Kidney (tissue), 13 donors: ENCODE measurements at regions not wholly inside any gene's neighbourhood (a gene's known extent, or its start where the extent isn't known, plus 50 kb on each side); places are given as distances from the start of the nearest gene placed in this dataset.
"Not testable (repeated sequence)": the region's sequence is repeated elsewhere in the genome, so short reads cannot be mapped to it uniquely, and the experiment has no call there.

Source experiments
- DNase-seq, 5 donors: peaks; one replicate each; pipeline ENCODE4 v3.0.0-alpha.2; 2013 to 2020
- FAIRE-seq: peaks from 2 replicates; lab custom pipeline; 2012; peaks lifted over from hg19 to GRCh38; lab: Jason Lieb, UNC
- H3K27ac ChIP-seq, 2 donors: one replicate each; pipeline ENCODE4 v1.7.0; 2013; ENCODE audit warnings: low read depth in 2 of 2, low read length in 2 of 2, inconsistent platforms in 1 of 2
- H3K27me3 ChIP-seq: one replicate; pipeline ENCODE4 v1.7.1; 2013; ENCODE audit warnings: low read length, inconsistent platforms; ENCODE audit not compliant: control insufficient read depth, insufficient read depth
- H3K36me3 ChIP-seq, 3 donors: one replicate each; pipeline versions ENCODE4 v1.7.0 to v1.7.1; 2013; ENCODE audit warnings: low read length in 3 of 3, control low read depth in 1 of 3, inconsistent platforms in 1 of 3; ENCODE audit not compliant: insufficient read depth in 3 of 3, control insufficient read depth in 2 of 3
- H3K4me1 ChIP-seq, 3 donors: one replicate each; pipeline versions ENCODE4 v1.7.0 to v1.7.1; 2013; ENCODE audit warnings: low read length in 3 of 3, inconsistent platforms in 1 of 3, low read depth in 1 of 3; ENCODE audit not compliant: control insufficient read depth in 2 of 3, insufficient read depth in 2 of 3
- H3K4me3 ChIP-seq, 3 donors: one replicate each; pipeline versions ENCODE4 v1.7.0 to v1.8.1; 2013; ENCODE audit warnings: low read length in 3 of 3, control low read depth in 1 of 3, inconsistent platforms in 1 of 3
- H3K9ac ChIP-seq, 3 donors: one replicate each; pipeline versions ENCODE4 v1.7.0 to v1.7.1; 2013; ENCODE audit warnings: low read length in 3 of 3, control low read depth in 1 of 3, inconsistent platforms in 1 of 3
- H3K9me3 ChIP-seq, 3 donors: one replicate each; pipeline versions ENCODE4 v1.7.0 to v1.7.1; 2013; ENCODE audit warnings: low read length in 3 of 3, control low read depth in 1 of 3, inconsistent platforms in 1 of 3; ENCODE audit not compliant: control insufficient read depth in 2 of 3, insufficient read depth in 1 of 3
- intact Hi-C: fragments of 100-400 bp; cut with DNase I; formaldehyde crosslinking; loops from one replicate; pipeline ENCODE4 v1.11.1; 2022
- TF ChIP-seq, protein P1 (sequence below): IDR thresholded peaks from 3 replicates; pipeline ENCODE4 v1.5.1; 2012; ENCODE audit warnings: mild to moderate bottlenecking, moderate library complexity, borderline replicate concordance; ENCODE audit not compliant: insufficient read depth; ENCODE audit errors: extremely low read depth
- donor health status: control.
- donor health status: control.
- donor health status: control.
- donor health status: control.
- donor health status: control.
- donor health status: DM: yes; HTN: yes; CAD: no.
- donor health status: Normal renal cell carcinoma (clear cell type).

DNA sequence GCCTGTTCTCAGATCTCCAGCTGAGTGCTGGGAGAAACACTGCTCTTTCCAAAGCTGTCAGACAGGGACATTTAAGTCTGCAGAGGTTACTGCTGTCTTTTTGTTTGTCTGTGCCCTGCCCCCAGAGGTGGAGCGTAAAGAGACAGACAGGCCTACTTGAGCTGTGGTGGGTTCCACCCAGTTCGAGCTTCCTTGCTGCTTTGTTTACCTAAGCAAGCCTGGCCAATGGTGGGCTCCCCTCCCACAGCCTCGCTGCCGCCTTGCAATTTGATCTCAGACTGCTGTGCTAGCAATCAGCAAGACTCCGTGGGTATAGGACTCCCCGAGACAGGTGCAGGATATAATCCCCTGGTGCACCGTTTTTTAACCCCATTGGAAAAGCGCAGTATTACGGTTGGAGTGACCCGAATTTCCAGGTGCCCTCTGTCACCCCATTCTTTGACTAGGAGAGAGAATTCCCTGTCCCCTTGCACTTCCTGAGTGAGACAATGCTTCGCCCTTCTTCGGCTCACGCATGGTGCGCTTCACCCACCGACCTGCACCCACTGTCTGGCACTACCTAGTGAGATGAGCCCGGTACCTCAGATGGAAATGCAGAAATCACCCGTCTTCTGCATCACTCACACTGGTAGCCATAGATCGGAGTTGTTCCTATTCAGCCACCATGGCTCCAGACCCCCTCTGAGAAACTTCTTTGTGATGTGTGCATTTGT, 650.3 kb upstream of the ALG10B start:
- intact Hi-C loops = no loop called here
- Histone ChIP-seq H3K4me3 (no peak overlapping the region), H3K9me3 (no peaks in the 10 kb centered on the region), H3K36me3 (no peaks in the 10 kb centered on the region), H3K27me3 (no peaks in the 10 kb centered on the region), H3K4me1 (no peaks in the 10 kb centered on the region), H3K9ac (no peak overlapping the region), H3K27ac (no peak overlapping the region)
- DNase-seq = peak in 2 of 5 donors; percentile 4 to 21
- TF ChIP-seq, protein P1, sequence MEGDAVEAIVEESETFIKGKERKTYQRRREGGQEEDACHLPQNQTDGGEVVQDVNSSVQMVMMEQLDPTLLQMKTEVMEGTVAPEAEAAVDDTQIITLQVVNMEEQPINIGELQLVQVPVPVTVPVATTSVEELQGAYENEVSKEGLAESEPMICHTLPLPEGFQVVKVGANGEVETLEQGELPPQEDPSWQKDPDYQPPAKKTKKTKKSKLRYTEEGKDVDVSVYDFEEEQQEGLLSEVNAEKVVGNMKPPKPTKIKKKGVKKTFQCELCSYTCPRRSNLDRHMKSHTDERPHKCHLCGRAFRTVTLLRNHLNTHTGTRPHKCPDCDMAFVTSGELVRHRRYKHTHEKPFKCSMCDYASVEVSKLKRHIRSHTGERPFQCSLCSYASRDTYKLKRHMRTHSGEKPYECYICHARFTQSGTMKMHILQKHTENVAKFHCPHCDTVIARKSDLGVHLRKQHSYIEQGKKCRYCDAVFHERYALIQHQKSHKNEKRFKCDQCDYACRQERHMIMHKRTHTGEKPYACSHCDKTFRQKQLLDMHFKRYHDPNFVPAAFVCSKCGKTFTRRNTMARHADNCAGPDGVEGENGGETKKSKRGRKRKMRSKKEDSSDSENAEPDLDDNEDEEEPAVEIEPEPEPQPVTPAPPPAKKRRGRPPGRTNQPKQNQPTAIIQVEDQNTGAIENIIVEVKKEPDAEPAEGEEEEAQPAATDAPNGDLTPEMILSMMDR = no peak
- no peak for FAIRE-seq

DNA sequence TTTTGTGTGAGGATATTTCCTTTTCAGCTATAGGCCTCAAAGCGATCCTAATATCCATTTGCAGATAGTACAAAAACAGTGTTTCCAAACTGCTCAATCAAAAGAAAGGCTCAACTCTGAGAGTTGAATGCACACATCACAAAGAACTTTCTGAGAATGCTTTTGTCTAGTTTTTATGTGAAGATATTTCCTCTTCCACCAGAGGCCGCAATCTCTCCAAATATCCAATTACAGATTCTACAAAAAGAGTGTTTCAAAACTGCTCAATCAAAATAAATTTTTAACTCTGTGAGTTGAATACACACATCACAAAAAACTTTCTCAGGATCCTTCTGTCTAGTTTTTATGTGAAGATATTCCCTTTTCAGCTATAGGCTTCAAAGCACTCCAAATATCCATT, 648.0 kb upstream of the ALG10B start:
- H3K4me3 ChIP-seq, intact Hi-C loops, H3K9ac ChIP-seq, H3K27me3 ChIP-seq, H3K27ac ChIP-seq, H3K4me1 ChIP-seq, H3K36me3 ChIP-seq, DNase-seq, H3K9me3 ChIP-seq, FAIRE-seq: not testable (repeated sequence)

DNA sequence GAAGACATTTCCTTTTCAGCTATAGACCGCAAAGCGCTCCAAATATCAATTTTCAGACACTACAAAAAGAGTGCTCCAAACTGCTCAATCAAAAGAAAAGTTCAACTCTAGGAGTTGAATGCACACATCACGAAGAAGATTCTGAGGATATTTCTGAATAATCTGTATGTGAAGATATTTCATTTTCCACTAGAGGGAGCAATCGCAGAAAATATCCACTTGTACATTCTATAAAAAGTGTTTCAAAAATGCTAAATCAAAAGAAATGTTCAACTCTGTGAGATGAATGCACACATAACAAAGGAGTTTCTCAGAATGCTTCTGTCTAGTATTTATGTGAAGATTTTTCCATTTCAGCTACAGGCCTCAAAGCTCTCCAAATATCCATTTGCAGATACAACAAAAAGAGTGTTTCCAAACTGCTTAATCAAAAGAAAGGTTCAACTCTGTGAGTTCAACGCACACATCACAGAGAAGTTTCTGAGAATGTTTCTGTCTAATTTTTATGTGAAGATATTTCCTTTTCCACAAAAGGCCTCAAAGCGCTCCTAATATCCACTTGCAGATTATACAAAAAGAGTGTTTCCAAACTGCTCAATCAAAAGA, 643.8 kb upstream of the ALG10B start:
- DNase-seq (no peak), FAIRE-seq (no peak)
- Histone ChIP-seq H3K36me3 (no peaks in the 10 kb centered on the region), H3K9ac (no peak overlapping the region), H3K4me3 (no peak overlapping the region), H3K9me3 (no peaks in the 10 kb centered on the region), H3K27ac (no peak overlapping the region), H3K27me3 (no peaks in the 10 kb centered on the region), H3K4me1 (no peaks in the 10 kb centered on the region)
- TF ChIP-seq, protein P1 = peak; percentile 13
- intact Hi-C loops = no loop called here

DNA sequence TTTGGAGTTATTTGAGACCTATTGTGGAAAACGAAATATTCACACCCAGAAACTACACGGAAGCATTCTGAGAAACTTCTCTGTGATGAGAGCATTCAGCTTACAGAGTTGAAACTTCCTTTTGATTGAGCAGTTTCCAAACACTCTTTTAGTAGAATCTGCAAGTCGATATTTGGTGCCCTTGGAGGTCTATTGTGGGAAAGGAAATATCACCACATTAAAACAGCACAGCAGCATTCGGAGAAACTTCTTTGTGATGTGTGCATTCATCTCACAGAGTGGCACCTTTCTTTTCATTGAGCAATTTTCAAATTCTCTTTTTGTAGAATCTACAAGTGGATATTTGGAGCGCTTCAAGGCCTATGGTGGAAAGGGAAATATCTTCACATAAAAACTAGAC, 595.7 kb upstream of the ALG10B start:
- H3K9ac ChIP-seq = no peak overlapping the region
- H3K4me3 ChIP-seq = no peak overlapping the region
- intact Hi-C loops = no loop called here
- H3K27ac ChIP-seq = no peak overlapping the region
- FAIRE-seq = no peak
- no peak for DNase-seq
- no peaks in the 10 kb centered on the region for H3K4me1 ChIP-seq
- H3K27me3 ChIP-seq = no peaks in the 10 kb centered on the region
- H3K9me3 ChIP-seq = peaks cover 0 to 4% (median 0%) of the 10 kb centered on the region in 3 donors
- TF ChIP-seq, protein P1 = no peak
- H3K36me3 ChIP-seq = no peaks in the 10 kb centered on the region
